ENCODE measurements at regions not wholly inside any gene's neighbourhood (a gene's known extent, or its start where the extent isn't known, plus 50 kb on each side); places are given as distances from the start of the nearest gene placed in this dataset.

- Mint-ChIP-seq H3K9me3 (peaks cover 13 to 74% (median 36%) of the 10 kb centered on the region in 6 donors), H3K27ac (no peak overlapping the region)
- no peak for DNase-seq
Observed at GRCh38 chr3:20773320-20773984, 587.4 kb upstream of the SGO1 start.

GRCh38 chr3:20772869-20773268, 586.9 kb upstream of the SGO1 start:
- no peak for DNase-seq
- no peak overlapping the region for H3K27ac Mint-ChIP-seq
- peaks cover 0 to 3% (median 0%) of the 10 kb centered on the region in 3 donors for H3K36me3 Mint-ChIP-seq
- H3K4me3 Mint-ChIP-seq: no peak overlapping the region
- H3K4me1 Mint-ChIP-seq: no peaks in the 10 kb centered on the region
- H3K9me3 Mint-ChIP-seq: peaks cover 14 to 79% (median 40%) of the 10 kb centered on the region in 6 donors
- peaks cover 0 to 2% (median 0%) of the 10 kb centered on the region in 3 donors for H3K27me3 Mint-ChIP-seq (ENCODE audit: low read depth in 3 of 3)

More at GRCh38 chr3:20773320-20773984, 587.4 kb upstream of the SGO1 start:
- H3K4me1 Mint-ChIP-seq: no peaks in the 10 kb centered on the region
- H3K36me3 Mint-ChIP-seq: peaks cover 0 to 3% (median 0%) of the 10 kb centered on the region in 3 donors
- H3K27me3 Mint-ChIP-seq (ENCODE audit: low read depth in 3 of 3): peaks cover 0 to 2% (median 0%) of the 10 kb centered on the region in 3 donors
- no peak overlapping the region for H3K4me3 Mint-ChIP-seq

GRCh38 chr3:20769430-20769829, 583.4 kb upstream of the SGO1 start:
- Mint-ChIP-seq H3K27me3 (ENCODE audit: low read depth in 3 of 3) (peaks cover 0 to 2% (median 0%) of the 10 kb centered on the region in 3 donors), H3K4me1 (no peaks in the 10 kb centered on the region), H3K27ac (no peak overlapping the region), H3K9me3 (peaks cover 10 to 68% (median 28%) of the 10 kb centered on the region in 6 donors), H3K36me3 (no peaks in the 10 kb centered on the region), H3K4me3 (no peak overlapping the region)
- no peak for DNase-seq

GRCh38 chr3:20760981-20761380, 575.0 kb upstream of the SGO1 start:
- Mint-ChIP-seq H3K27me3 (ENCODE audit: low read depth in 3 of 3) (no peaks in the 10 kb centered on the region), H3K36me3 (no peaks in the 10 kb centered on the region), H3K4me1 (no peaks in the 10 kb centered on the region), H3K4me3 (no peak overlapping the region), H3K27ac (no peak overlapping the region), H3K9me3 (peaks cover 12 to 37% (median 18%) of the 10 kb centered on the region in 6 donors)
- DNase-seq: no peak

GRCh38 chr3:20752416-20752815, 566.4 kb upstream of the SGO1 start:
- H3K4me1 Mint-ChIP-seq: no peaks in the 10 kb centered on the region
- H3K9me3 Mint-ChIP-seq: peaks cover 17 to 77% (median 30%) of the 10 kb centered on the region in 6 donors
- DNase-seq: no peak
- H3K4me3 Mint-ChIP-seq: no peak overlapping the region
- H3K27ac Mint-ChIP-seq: no peak overlapping the region
- no peaks in the 10 kb centered on the region for H3K27me3 Mint-ChIP-seq (ENCODE audit: low read depth in 3 of 3)
- peaks cover 0 to 5% (median 4%) of the 10 kb centered on the region in 3 donors for H3K36me3 Mint-ChIP-seq

GRCh38 chr3:20751296-20751695, 565.3 kb upstream of the SGO1 start:
- Mint-ChIP-seq H3K4me1 (no peaks in the 10 kb centered on the region), H3K27me3 (ENCODE audit: low read depth in 3 of 3) (no peaks in the 10 kb centered on the region), H3K27ac (no peak overlapping the region), H3K4me3 (no peak overlapping the region), H3K36me3 (peaks cover 0 to 5% (median 4%) of the 10 kb centered on the region in 3 donors), H3K9me3 (peaks cover 19 to 78% (median 31%) of the 10 kb centered on the region in 6 donors)
- DNase-seq: no peak

- no peak overlapping the region for H3K4me3 Mint-ChIP-seq
- peaks cover 0 to 5% (median 4%) of the 10 kb centered on the region in 3 donors for H3K36me3 Mint-ChIP-seq
- no peaks in the 10 kb centered on the region for H3K4me1 Mint-ChIP-seq
- no peak overlapping the region for H3K27ac Mint-ChIP-seq
- H3K9me3 Mint-ChIP-seq: peaks cover 16 to 56% (median 28%) of the 10 kb centered on the region in 6 donors
- H3K27me3 Mint-ChIP-seq (ENCODE audit: low read depth in 3 of 3): no peaks in the 10 kb centered on the region
- DNase-seq: no peak
Observed at GRCh38 chr3:20747741-20748140, 561.7 kb upstream of the SGO1 start.

GRCh38 chr3:20743553-20744321, 557.7 kb upstream of the SGO1 start:
- H3K27me3 Mint-ChIP-seq (ENCODE audit: low read depth in 3 of 3): no peaks in the 10 kb centered on the region
- no peak overlapping the region for H3K27ac Mint-ChIP-seq
- no peak overlapping the region for H3K4me3 Mint-ChIP-seq
- no peaks in the 10 kb centered on the region for H3K4me1 Mint-ChIP-seq
- no peaks in the 10 kb centered on the region for H3K36me3 Mint-ChIP-seq
- H3K9me3 Mint-ChIP-seq: peaks cover 13 to 43% (median 18%) of the 10 kb centered on the region in 6 donors
- no peak for DNase-seq

- no peak overlapping the region for H3K4me3 Mint-ChIP-seq
- peaks cover 12 to 36% (median 17%) of the 10 kb centered on the region in 6 donors for H3K9me3 Mint-ChIP-seq
- no peaks in the 10 kb centered on the region for H3K27me3 Mint-ChIP-seq (ENCODE audit: low read depth in 3 of 3)
- no peaks in the 10 kb centered on the region for H3K36me3 Mint-ChIP-seq
- H3K4me1 Mint-ChIP-seq: no peaks in the 10 kb centered on the region
- no peak overlapping the region for H3K27ac Mint-ChIP-seq
- DNase-seq: no peak
Observed at GRCh38 chr3:20742903-20743552, 557.0 kb upstream of the SGO1 start.

GRCh38 chr3:20741381-20741780, 555.4 kb upstream of the SGO1 start:
- no peak for DNase-seq
- no peaks in the 10 kb centered on the region for H3K4me1 Mint-ChIP-seq
- no peaks in the 10 kb centered on the region for H3K27me3 Mint-ChIP-seq (ENCODE audit: low read depth in 3 of 3)
- H3K36me3 Mint-ChIP-seq: no peaks in the 10 kb centered on the region
- no peak overlapping the region for H3K27ac Mint-ChIP-seq
- H3K4me3 Mint-ChIP-seq: no peak overlapping the region
- peaks cover 6 to 23% (median 11%) of the 10 kb centered on the region in 6 donors for H3K9me3 Mint-ChIP-seq

GRCh38 chr3:20739814-20740213, 553.8 kb upstream of the SGO1 start:
- no peak overlapping the region for H3K27ac Mint-ChIP-seq
- peaks cover 6 to 18% (median 9%) of the 10 kb centered on the region in 6 donors for H3K9me3 Mint-ChIP-seq
- no peaks in the 10 kb centered on the region for H3K4me1 Mint-ChIP-seq
- no peaks in the 10 kb centered on the region for H3K36me3 Mint-ChIP-seq
- H3K4me3 Mint-ChIP-seq: no peak overlapping the region
- H3K27me3 Mint-ChIP-seq (ENCODE audit: low read depth in 3 of 3): no peaks in the 10 kb centered on the region
- DNase-seq: no peak

- no peak for DNase-seq
- no peaks in the 10 kb centered on the region for H3K4me1 Mint-ChIP-seq
- no peak overlapping the region for H3K27ac Mint-ChIP-seq
- no peak overlapping the region for H3K4me3 Mint-ChIP-seq
- H3K36me3 Mint-ChIP-seq: peaks cover 0 to under 1% (median 0%) of the 10 kb centered on the region in 3 donors
- H3K27me3 Mint-ChIP-seq (ENCODE audit: low read depth in 3 of 3): no peaks in the 10 kb centered on the region
- H3K9me3 Mint-ChIP-seq: peaks cover 2 to 21% (median 7%) of the 10 kb centered on the region in 6 donors
Observed at GRCh38 chr3:20736287-20736852, 550.4 kb upstream of the SGO1 start.

- peaks cover 3 to 79% (median 28%) of the 10 kb centered on the region in 6 donors for H3K9me3 Mint-ChIP-seq
- no peaks in the 10 kb centered on the region for H3K27me3 Mint-ChIP-seq (ENCODE audit: low read depth in 3 of 3)
Observed at GRCh38 chr3:20729185-20729584, 543.2 kb upstream of the SGO1 start.

More at GRCh38 chr3:20729185-20729584, 543.2 kb upstream of the SGO1 start:
- H3K27ac Mint-ChIP-seq: no peak overlapping the region
- no peak overlapping the region for H3K4me3 Mint-ChIP-seq
- H3K4me1 Mint-ChIP-seq: no peaks in the 10 kb centered on the region
- peaks cover 0 to 4% (median 0%) of the 10 kb centered on the region in 3 donors for H3K36me3 Mint-ChIP-seq
- no peak for DNase-seq
